ENCODE measurements at regions not wholly inside any gene's neighbourhood (a gene's known extent, or its start where the extent isn't known, plus 50 kb on each side); places are given as distances from the start of the nearest gene placed in this dataset.

- no peaks in the 10 kb centered on the region for H3K9me3 ChIP-seq
- no peaks in the 10 kb centered on the region for H3K27me3 ChIP-seq (ENCODE audit: insufficient read depth in 3 of 3, low read length in 2 of 3)
- DNase-seq, result no peak
- no peak overlapping the region for H3K4me3 ChIP-seq
- peaks cover 5% of the 10 kb centered on the region for H3K4me1 ChIP-seq
- 74 to 82% (median 81%) methylated on average over 1 of the region's 1 CpG for WGBS, 3 donors
- no peak overlapping the region for H3K27ac ChIP-seq
- no peak for ATAC-seq
- TF ChIP-seq CTCF (IDR thresholded peaks at IDR 0.05), result no peak
- H3K36me3 ChIP-seq (ENCODE audit: insufficient read depth in 1 of 2, low read depth in 1 of 2), result no peaks in the 10 kb centered on the region
- intact Hi-C loops (cut with DNase I), result loop anchor here in 1 of 2 donors (10.0 kb wide), 1 partner anchor 247 kb away; no protein-coding TSS in a partner anchor
Observed at GRCh38 chr3:64917914-64918453, 230.2 kb upstream of the ADAMTS9 start.

- 57 to 64% (median 60%) methylated on average over 4 of the region's 4 CpGs for WGBS, 3 donors
- no peaks in the 10 kb centered on the region for H3K36me3 ChIP-seq (ENCODE audit: insufficient read depth in 1 of 2, low read depth in 1 of 2)
- H3K27me3 ChIP-seq (ENCODE audit: insufficient read depth in 3 of 3, low read length in 2 of 3), result no peaks in the 10 kb centered on the region
- peaks cover 5% of the 10 kb centered on the region for H3K4me1 ChIP-seq
- ATAC-seq (no peak), DNase-seq (no peak)
- H3K27ac ChIP-seq, result peak overlapping the region; percentile 31
- no peak overlapping the region for H3K4me3 ChIP-seq
- intact Hi-C loops (cut with DNase I), result loop anchor here in 1 of 2 donors (10.0 kb wide), 1 partner anchor 248 kb away; no protein-coding TSS in a partner anchor
- no peak for TF ChIP-seq CTCF (IDR thresholded peaks at IDR 0.05)
- H3K9me3 ChIP-seq, result no peaks in the 10 kb centered on the region
Observed at GRCh38 chr3:64916937-64917336, 229.1 kb upstream of the ADAMTS9 start.

- no peak for TF ChIP-seq CTCF (IDR thresholded peaks at IDR 0.05)
- H3K27me3 ChIP-seq (ENCODE audit: insufficient read depth in 3 of 3, low read length in 2 of 3), result no peaks in the 10 kb centered on the region
- no peaks in the 10 kb centered on the region for H3K9me3 ChIP-seq
- H3K36me3 ChIP-seq (ENCODE audit: insufficient read depth in 1 of 2, low read depth in 1 of 2), result no peaks in the 10 kb centered on the region
- ATAC-seq (no peak), DNase-seq (no peak)
- peak overlapping the region; percentile 31 for H3K27ac ChIP-seq
- H3K4me1 ChIP-seq, result peaks cover 5% of the 10 kb centered on the region
- no peak overlapping the region for H3K4me3 ChIP-seq
- intact Hi-C loops (cut with DNase I), result loop anchor here in 1 of 2 donors (10.0 kb wide), 1 partner anchor 249 kb away; no protein-coding TSS in a partner anchor
- WGBS, 3 donors, result 87 to 90% (median 87%) methylated on average over 8 of the region's 8 CpGs
Observed at GRCh38 chr3:64916192-64916798, 228.5 kb upstream of the ADAMTS9 start.

- intact Hi-C loops (cut with DNase I), result loop anchor here in 1 of 2 donors (10.0 kb wide), 1 partner anchor 249 kb away; no protein-coding TSS in a partner anchor
- Histone ChIP-seq H3K9me3 (no peaks in the 10 kb centered on the region), H3K4me3 (no peak overlapping the region), H3K36me3 (ENCODE audit: insufficient read depth in 1 of 2, low read depth in 1 of 2) (no peaks in the 10 kb centered on the region), H3K4me1 (peaks cover 5% of the 10 kb centered on the region), H3K27ac (peak overlapping the region; percentile 23), H3K27me3 (ENCODE audit: insufficient read depth in 3 of 3, low read length in 2 of 3) (no peaks in the 10 kb centered on the region)
- ATAC-seq, result peak in 3 of 4 donors; percentile 59 to 83 (median 59)
- DNase-seq, result no peak
- no peak for TF ChIP-seq CTCF (IDR thresholded peaks at IDR 0.05)
- 68 to 69% (median 69%) methylated on average over 2 of the region's 2 CpGs for WGBS, 3 donors
Observed at GRCh38 chr3:64915778-64916177, 228.0 kb upstream of the ADAMTS9 start.
